ENCODE measurements at regions not wholly inside any gene's neighbourhood (a gene's known extent, or its start where the extent isn't known, plus 50 kb on each side); places are given as distances from the start of the nearest gene placed in this dataset.

- no peak for TF ChIP-seq CTCF (IDR thresholded peaks at IDR 0.05 in 4 of 5, conservative IDR thresholded peaks at IDR 0.05 in 1 of 5)
- TF ChIP-seq POLR2A (IDR thresholded peaks at IDR 0.05) = no peak
- Histone ChIP-seq H3K27me3 (no peaks in the 10 kb centered on the region), H3K4me1 (peaks cover 0 to 4% of the 10 kb centered on the region in 2 donors), H3K4me3 (no peak overlapping the region), H3K27ac (no peak overlapping the region), H3K36me3 (no peaks in the 10 kb centered on the region), H3K9me3 (no peaks in the 10 kb centered on the region)
- no peak for ATAC-seq
- in situ Hi-C loops (cut with MboI; ENCODE audit: low sequenced_read_pairs in 4 of 4) (no loop called here), intact Hi-C loops (cut with DNase I; ENCODE audit: low total_unique reads) (no loop called here)
- no peak for DNase-seq
These were observed 76.9 kb upstream of the SMAD1 start for GRCh38 chr4:145404761-145405160.

GRCh38 chr4:145396581-145396980 is 85.1 kb upstream of the SMAD1 start:
- in situ Hi-C loops (cut with MboI; ENCODE audit: low sequenced_read_pairs in 4 of 4) (no loop called here), intact Hi-C loops (cut with DNase I; ENCODE audit: low total_unique reads) (no loop called here)
- TF ChIP-seq CTCF (IDR thresholded peaks at IDR 0.05 in 4 of 5, conservative IDR thresholded peaks at IDR 0.05 in 1 of 5) = no peak
- TF ChIP-seq POLR2A (IDR thresholded peaks at IDR 0.05) = no peak

GRCh38 chr4:145390571-145390970 is 91.1 kb upstream of the SMAD1 start:
- TF ChIP-seq POLR2A (IDR thresholded peaks at IDR 0.05) (no peak), CTCF (IDR thresholded peaks at IDR 0.05 in 4 of 5, conservative IDR thresholded peaks at IDR 0.05 in 1 of 5) (no peak)
- no peak for DNase-seq
- Histone ChIP-seq H3K9me3 (no peaks in the 10 kb centered on the region), H3K4me3 (no peak overlapping the region), H3K27me3 (no peaks in the 10 kb centered on the region), H3K27ac (no peak overlapping the region), H3K36me3 (no peaks in the 10 kb centered on the region), H3K4me1 (peaks cover 0 to 6% of the 10 kb centered on the region in 2 donors)
- in situ Hi-C loops (cut with MboI; ENCODE audit: low sequenced_read_pairs in 4 of 4) = no loop called here
- no peak for ATAC-seq
- intact Hi-C loops (cut with DNase I; ENCODE audit: low total_unique reads) = no loop called here

More at GRCh38 chr4:145396581-145396980, 85.1 kb upstream of the SMAD1 start:
- Histone ChIP-seq H3K4me3 (no peak overlapping the region), H3K27ac (no peak overlapping the region), H3K4me1 (no peaks in the 10 kb centered on the region), H3K36me3 (no peaks in the 10 kb centered on the region), H3K9me3 (no peaks in the 10 kb centered on the region), H3K27me3 (no peaks in the 10 kb centered on the region)
- ATAC-seq = no peak
- no peak for DNase-seq

GRCh38 chr4:145389550-145389949 is 92.1 kb upstream of the SMAD1 start:
- intact Hi-C loops (cut with DNase I; ENCODE audit: low total_unique reads) = no loop called here
- H3K27ac ChIP-seq = no peak overlapping the region
- peaks cover 0 to 6% of the 10 kb centered on the region in 2 donors for H3K4me1 ChIP-seq
- DNase-seq (no peak), ATAC-seq (no peak)
- TF ChIP-seq CTCF (IDR thresholded peaks at IDR 0.05 in 4 of 5, conservative IDR thresholded peaks at IDR 0.05 in 1 of 5) (no peak), POLR2A (IDR thresholded peaks at IDR 0.05) (no peak)
- H3K9me3 ChIP-seq = no peaks in the 10 kb centered on the region
- in situ Hi-C loops (cut with MboI; ENCODE audit: low sequenced_read_pairs in 4 of 4) = no loop called here
- no peaks in the 10 kb centered on the region for H3K27me3 ChIP-seq
- no peaks in the 10 kb centered on the region for H3K36me3 ChIP-seq
- no peak overlapping the region for H3K4me3 ChIP-seq

GRCh38 chr4:145388043-145388442 is 93.6 kb upstream of the SMAD1 start:
- Histone ChIP-seq H3K36me3 (no peaks in the 10 kb centered on the region), H3K4me3 (no peak overlapping the region), H3K4me1 (peaks cover 0 to 6% of the 10 kb centered on the region in 2 donors), H3K27ac (no peak overlapping the region), H3K9me3 (no peaks in the 10 kb centered on the region), H3K27me3 (no peaks in the 10 kb centered on the region)
- intact Hi-C loops (cut with DNase I; ENCODE audit: low total_unique reads) (no loop called here), in situ Hi-C loops (cut with MboI; ENCODE audit: low sequenced_read_pairs in 4 of 4) (no loop called here)
- TF ChIP-seq CTCF (IDR thresholded peaks at IDR 0.05 in 4 of 5, conservative IDR thresholded peaks at IDR 0.05 in 1 of 5) = no peak
- TF ChIP-seq POLR2A (IDR thresholded peaks at IDR 0.05) = no peak
- ATAC-seq = no peak
- no peak for DNase-seq

Measured in gastrocnemius medialis (tissue), 4 donors.